Karpas-422 (cell line): ENCODE measurements at regions not wholly inside any gene's neighbourhood (a gene's known extent, or its start where the extent isn't known, plus 50 kb on each side); places are given as distances from the start of the nearest gene placed in this dataset.

Experiments
- DNase-seq: peaks from one replicate; pipeline ENCODE4 v3.0.0-alpha.2; 2015
- H2AFZ ChIP-seq: fragments of 200-600 bp; sonication (generic); 2 replicates; pipeline ENCODE4 v1.6.1; 2014; ENCODE audit warnings: antibody characterized with exemption, low read length, mixed read lengths
- H3K27ac ChIP-seq: fragments of 200-600 bp; sonication (generic); 2 replicates; pipeline ENCODE4 v1.5.1; 2014; ENCODE audit warnings: mild to moderate bottlenecking, low read length, moderate library complexity
- H3K27me3 ChIP-seq: fragments of 200-600 bp; sonication (generic); 2 replicates; pipeline ENCODE4 v1.6.1; 2014; ENCODE audit warnings: low read length, mixed read lengths
- H3K36me3 ChIP-seq: fragments of 200-600 bp; sonication (generic); 2 replicates; pipeline ENCODE4 v1.6.1; 2014; ENCODE audit warnings: low read length, mixed read lengths; ENCODE audit not compliant: insufficient read depth
- H3K4me1 ChIP-seq: fragments of 200-600 bp; sonication (generic); 2 replicates; pipeline ENCODE4 v1.6.1; 2014; ENCODE audit warnings: mild to moderate bottlenecking, low read length, mixed read lengths
- H3K4me2 ChIP-seq: fragments of 200-600 bp; sonication (generic); 2 replicates; pipeline ENCODE4 v1.6.1; 2014; ENCODE audit warnings: low read length, low read depth, mild to moderate bottlenecking; ENCODE audit not compliant: poor library complexity, severe bottlenecking
- H3K4me3 ChIP-seq: fragments of 200-600 bp; sonication (generic); 2 replicates; pipeline ENCODE4 v1.5.1; 2014; ENCODE audit warnings: mild to moderate bottlenecking, antibody characterized with exemption, low read length, mixed read lengths
- H3K79me2 ChIP-seq: fragments of 200-600 bp; sonication (generic); 2 replicates; pipeline ENCODE4 v1.6.1; 2014; ENCODE audit warnings: mild to moderate bottlenecking, low read length, mixed read lengths
- H3K9ac ChIP-seq: fragments of 200-600 bp; sonication (generic); 2 replicates; pipeline ENCODE4 v1.6.0; 2014; ENCODE audit warnings: low read length
- H3K9me2 ChIP-seq: fragments of 200-600 bp; sonication (generic), shearing (Covaris generic); replicated peaks from 2 replicates; pipeline ENCODE4 v1.6.0; 2014; ENCODE audit warnings: mild to moderate bottlenecking, low read length, moderate library complexity; ENCODE audit not compliant: insufficient read depth
- H3K9me3 ChIP-seq: fragments of 300-700, 200-600 bp; sonication (generic); 2 replicates; pipeline ENCODE4 v1.6.1; 2014; ENCODE audit warnings: low read length, mixed read lengths
- H4K20me1 ChIP-seq: fragments of 200-600 bp; sonication (generic); 2 replicates; pipeline ENCODE4 v1.6.1; 2014; ENCODE audit warnings: mild to moderate bottlenecking, antibody characterized with exemption, low read length, low read depth; ENCODE audit not compliant: insufficient read depth

GRCh38 chr3:140823106-140823505 lies 118.5 kb upstream of the SLC25A36 start:
- H3K27ac ChIP-seq: no peak overlapping the region
- no peak overlapping the region for H3K4me3 ChIP-seq
- H3K4me1 ChIP-seq: peaks cover 13% of the 10 kb centered on the region
- no peak overlapping the region for H2AFZ ChIP-seq
- no peak overlapping the region for H3K4me2 ChIP-seq
- no peaks in the 10 kb centered on the region for H3K9me2 ChIP-seq
- no peaks in the 10 kb centered on the region for H3K36me3 ChIP-seq
- DNase-seq: no peak
- no peaks in the 10 kb centered on the region for H4K20me1 ChIP-seq
- H3K27me3 ChIP-seq: no peaks in the 10 kb centered on the region
- H3K9ac ChIP-seq: no peak overlapping the region
- H3K9me3 ChIP-seq: no peaks in the 10 kb centered on the region
- H3K79me2 ChIP-seq: no peaks in the 10 kb centered on the region

GRCh38 chr3:140827894-140828293 lies 113.7 kb upstream of the SLC25A36 start:
- no peak overlapping the region for H3K4me3 ChIP-seq
- H3K27ac ChIP-seq: no peak overlapping the region
- DNase-seq: no peak
- no peaks in the 10 kb centered on the region for H4K20me1 ChIP-seq
- H3K36me3 ChIP-seq: no peaks in the 10 kb centered on the region
- H3K4me2 ChIP-seq: no peak overlapping the region
- H3K9me2 ChIP-seq: no peaks in the 10 kb centered on the region
- H2AFZ ChIP-seq: no peak overlapping the region
- no peaks in the 10 kb centered on the region for H3K27me3 ChIP-seq
- H3K79me2 ChIP-seq: no peaks in the 10 kb centered on the region
- H3K4me1 ChIP-seq: peaks cover 5% of the 10 kb centered on the region
- H3K9me3 ChIP-seq: no peaks in the 10 kb centered on the region
- H3K9ac ChIP-seq: no peak overlapping the region

- no peak overlapping the region for H3K9ac ChIP-seq
- peaks cover 7% of the 10 kb centered on the region for H3K4me1 ChIP-seq
- H3K27ac ChIP-seq: no peak overlapping the region
- DNase-seq: no peak
- no peaks in the 10 kb centered on the region for H3K36me3 ChIP-seq
- H3K79me2 ChIP-seq: no peaks in the 10 kb centered on the region
- H3K4me2 ChIP-seq: no peak overlapping the region
- H3K4me3 ChIP-seq: no peak overlapping the region
- no peak overlapping the region for H2AFZ ChIP-seq
- H3K27me3 ChIP-seq: no peaks in the 10 kb centered on the region
- H3K9me2 ChIP-seq: no peaks in the 10 kb centered on the region
- H4K20me1 ChIP-seq: no peaks in the 10 kb centered on the region
- no peaks in the 10 kb centered on the region for H3K9me3 ChIP-seq
Observed at GRCh38 chr3:140828585-140828984, 113.1 kb upstream of the SLC25A36 start.

- Histone ChIP-seq H3K36me3 (no peaks in the 10 kb centered on the region), H3K27ac (no peak overlapping the region), H3K9ac (no peak overlapping the region), H3K79me2 (no peaks in the 10 kb centered on the region), H3K4me1 (peaks cover 7% of the 10 kb centered on the region), H3K4me2 (no peak overlapping the region), H4K20me1 (no peaks in the 10 kb centered on the region), H3K4me3 (no peak overlapping the region), H3K27me3 (no peaks in the 10 kb centered on the region), H3K9me2 (no peaks in the 10 kb centered on the region), H3K9me3 (no peaks in the 10 kb centered on the region), H2AFZ (no peak overlapping the region)
- DNase-seq: no peak
Observed at GRCh38 chr3:140829796-140830195, 111.8 kb upstream of the SLC25A36 start.

- no peaks in the 10 kb centered on the region for H3K79me2 ChIP-seq
- no peak overlapping the region for H3K4me3 ChIP-seq
- no peaks in the 10 kb centered on the region for H3K9me2 ChIP-seq
- H3K9me3 ChIP-seq: no peaks in the 10 kb centered on the region
- H3K27me3 ChIP-seq: no peaks in the 10 kb centered on the region
- H4K20me1 ChIP-seq: no peaks in the 10 kb centered on the region
- H3K4me1 ChIP-seq: peaks cover 7% of the 10 kb centered on the region
- no peak overlapping the region for H2AFZ ChIP-seq
- no peak overlapping the region for H3K27ac ChIP-seq
- no peak overlapping the region for H3K4me2 ChIP-seq
- H3K9ac ChIP-seq: no peak overlapping the region
- DNase-seq: no peak
- H3K36me3 ChIP-seq: no peaks in the 10 kb centered on the region
Observed at GRCh38 chr3:140830391-140830790, 111.2 kb upstream of the SLC25A36 start.

GRCh38 chr3:140832883-140833282 lies 108.8 kb upstream of the SLC25A36 start:
- Histone ChIP-seq H3K36me3 (no peaks in the 10 kb centered on the region), H2AFZ (no peak overlapping the region), H3K27me3 (no peaks in the 10 kb centered on the region), H3K4me1 (peaks cover 7% of the 10 kb centered on the region), H3K27ac (no peak overlapping the region), H3K9me2 (no peaks in the 10 kb centered on the region), H3K9ac (no peak overlapping the region), H4K20me1 (no peaks in the 10 kb centered on the region), H3K9me3 (no peaks in the 10 kb centered on the region), H3K4me3 (no peak overlapping the region), H3K4me2 (no peak overlapping the region), H3K79me2 (no peaks in the 10 kb centered on the region)
- DNase-seq: no peak

- Histone ChIP-seq H3K27ac (no peak overlapping the region), H3K4me2 (no peak overlapping the region), H2AFZ (no peak overlapping the region), H3K9me3 (no peaks in the 10 kb centered on the region), H3K27me3 (no peaks in the 10 kb centered on the region), H4K20me1 (no peaks in the 10 kb centered on the region), H3K4me3 (no peak overlapping the region), H3K9me2 (no peaks in the 10 kb centered on the region), H3K79me2 (no peaks in the 10 kb centered on the region), H3K36me3 (no peaks in the 10 kb centered on the region), H3K9ac (no peak overlapping the region), H3K4me1 (peaks cover 7% of the 10 kb centered on the region)
- DNase-seq: no peak
Observed at GRCh38 chr3:140834266-140835037, 107.2 kb upstream of the SLC25A36 start.

- no peaks in the 10 kb centered on the region for H3K27me3 ChIP-seq
- H3K9ac ChIP-seq: peak overlapping the region; percentile 58
- H3K9me3 ChIP-seq: no peaks in the 10 kb centered on the region
- H3K36me3 ChIP-seq: no peaks in the 10 kb centered on the region
- no peaks in the 10 kb centered on the region for H3K79me2 ChIP-seq
- no peaks in the 10 kb centered on the region for H3K9me2 ChIP-seq
- H4K20me1 ChIP-seq: no peaks in the 10 kb centered on the region
- H3K27ac ChIP-seq: peak overlapping the region; percentile 94
- peak; percentile 91 for DNase-seq
- peak overlapping the region; percentile 74 for H3K4me2 ChIP-seq
- H3K4me1 ChIP-seq: peaks cover 57% of the 10 kb centered on the region
- peak overlapping the region; percentile 88 for H2AFZ ChIP-seq
- peak overlapping the region; percentile 55 for H3K4me3 ChIP-seq
Observed at GRCh38 chr3:140842984-140843649, 98.5 kb upstream of the SLC25A36 start.
